Tongue (tissue), 1 donor: ENCODE measurements at regions not wholly inside any gene's neighbourhood (a gene's known extent, or its start where the extent isn't known, plus 50 kb on each side); places are given as distances from the start of the nearest gene placed in this dataset.
A peak's percentile ranks its signal among the peaks of the same experiment; 100 is the strongest.
"Not testable (repeated sequence)": the region's sequence is repeated elsewhere in the genome, so short reads cannot be mapped to it uniquely, and the experiment has no call there.

Experiments used
- DNase-seq: peaks from one replicate; pipeline ENCODE4 v3.0.0-alpha.2; 2015

GRCh38 chr2:183459466-183459865 is 335.2 kb downstream of the NUP35 start:
- DNase-seq = no peak

GRCh38 chr2:183463821-183464220 is 339.6 kb downstream of the NUP35 start:
- DNase-seq = no peak

GRCh38 chr2:183465048-183465447 is 340.8 kb downstream of the NUP35 start:
- no peak for DNase-seq

DNA sequence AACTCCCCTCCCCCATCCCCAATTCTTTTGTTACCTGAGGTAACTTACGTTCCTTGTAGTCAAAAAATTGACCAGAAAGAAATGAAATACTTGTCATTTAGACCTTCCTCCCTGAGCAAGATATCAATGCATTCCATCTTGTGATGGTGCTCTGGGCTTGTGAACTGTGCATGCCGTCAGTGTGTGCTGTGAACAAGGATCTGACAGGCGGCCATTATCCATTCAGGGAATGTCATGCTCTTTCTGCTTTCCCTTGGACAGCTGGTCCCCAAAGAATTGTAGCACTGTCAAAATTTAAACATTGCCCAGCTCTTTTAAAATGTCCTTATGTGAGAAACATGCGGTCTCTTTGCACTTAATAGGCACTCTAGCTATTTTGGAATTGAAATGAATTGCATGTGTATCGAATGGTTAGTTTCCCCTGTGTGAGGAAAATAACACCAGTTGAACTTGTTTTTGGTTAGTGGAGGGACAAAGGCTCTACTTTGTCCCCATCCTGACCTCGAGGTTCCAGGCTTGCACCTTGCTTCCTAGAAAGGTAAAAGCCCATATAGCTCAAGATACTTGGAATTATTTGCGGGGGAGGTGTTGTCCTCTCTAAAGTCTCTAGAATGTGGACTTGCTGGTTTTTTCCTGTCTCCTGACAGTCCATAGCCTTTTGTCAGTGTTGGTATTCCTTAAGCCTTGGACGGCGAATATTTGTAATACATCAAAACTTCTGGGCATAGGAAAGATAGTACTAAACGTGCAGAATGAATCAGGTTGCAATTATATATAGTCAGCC is 350.9 kb downstream of the NUP35 start:
- DNase-seq = peak; percentile 15

- DNase-seq = no peak
These were observed 352.2 kb downstream of the NUP35 start for GRCh38 chr2:183476490-183476889.

- no peak for DNase-seq
These were observed 353.1 kb downstream of the NUP35 start for GRCh38 chr2:183477296-183477695.

DNA sequence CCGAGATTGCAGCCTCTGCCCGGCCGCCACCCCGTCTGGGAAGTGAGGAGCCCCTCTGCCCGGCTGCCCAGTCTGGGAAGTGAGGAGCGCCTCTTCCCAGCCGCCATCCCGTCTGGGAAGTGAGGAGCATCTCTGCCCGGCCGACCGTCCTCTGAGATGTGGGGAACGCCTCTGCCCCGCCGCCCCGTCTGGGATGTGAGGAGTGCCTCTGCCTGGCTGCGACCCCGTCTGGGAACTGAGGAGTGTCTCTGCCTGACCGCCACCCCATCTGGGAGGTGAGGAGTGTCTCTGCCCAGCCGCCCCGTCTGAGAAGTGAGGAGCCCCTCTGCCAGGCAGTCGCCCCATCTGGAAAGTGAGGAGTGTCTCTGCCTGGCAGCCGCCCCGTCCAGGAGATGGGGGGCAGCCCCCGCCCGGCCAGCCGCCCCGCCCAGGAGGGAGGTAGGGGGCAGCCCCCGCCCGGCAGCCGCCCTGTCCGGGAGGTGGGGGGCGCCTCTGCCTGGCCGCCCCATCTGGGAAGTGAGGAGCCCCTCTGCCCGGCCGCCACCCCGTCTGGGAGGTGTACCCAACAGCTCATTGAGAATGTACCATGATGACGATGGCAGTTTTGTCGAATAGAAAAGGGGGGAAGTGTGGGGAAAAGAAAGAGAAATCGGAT is 354.8 kb downstream of the NUP35 start:
- not testable (repeated sequence) for DNase-seq

DNA sequence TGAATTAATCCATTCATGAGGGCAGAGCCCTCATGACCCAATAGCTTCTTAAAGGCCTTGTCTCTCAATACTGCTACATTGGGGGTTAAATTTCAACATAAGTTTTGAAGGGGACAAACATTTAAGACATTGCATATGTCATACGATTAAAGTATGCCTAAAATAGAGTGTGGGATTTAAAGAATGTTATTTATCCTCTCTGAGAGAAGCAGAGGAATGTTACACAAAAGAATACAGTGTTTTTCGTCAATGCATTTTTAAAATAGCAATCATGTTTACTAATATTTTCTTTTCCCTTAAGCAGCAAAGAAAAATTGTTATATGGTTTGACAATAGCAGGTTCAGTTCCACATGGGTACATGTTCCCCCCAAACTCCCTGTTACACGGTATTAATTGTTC is 363.1 kb downstream of the NUP35 start:
- DNase-seq = no peak

DNA sequence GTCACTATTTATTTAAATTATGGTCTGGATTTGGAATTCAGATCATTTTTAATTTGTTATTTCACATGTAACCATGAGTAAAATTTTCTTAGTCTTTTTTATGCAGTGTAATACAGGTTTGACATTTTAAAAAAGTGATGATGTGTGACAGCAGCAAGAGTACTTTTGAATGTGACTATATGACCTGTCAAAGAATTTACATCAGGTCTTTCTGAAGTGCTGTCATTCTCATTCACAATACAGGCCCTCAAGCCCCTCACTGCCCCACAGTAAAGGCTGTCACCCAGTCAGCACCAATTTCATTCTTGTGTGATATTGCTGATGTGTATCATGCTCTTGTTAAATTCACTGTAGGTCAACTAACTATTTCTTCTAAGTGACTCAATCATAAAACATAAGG is 364.2 kb downstream of the NUP35 start:
- DNase-seq = no peak

GRCh38 chr2:183490489-183490888 is 366.2 kb downstream of the NUP35 start:
- DNase-seq = no peak

GRCh38 chr2:183490914-183491313 is 366.7 kb downstream of the NUP35 start:
- peak; percentile 83 for DNase-seq

- no peak for DNase-seq
These were observed 368.8 kb downstream of the NUP35 start for GRCh38 chr2:183493040-183493439.

- no peak for DNase-seq
These were observed 370.8 kb downstream of the NUP35 start for GRCh38 chr2:183495079-183495478.

GRCh38 chr2:183495589-183496267 is 371.5 kb downstream of the NUP35 start:
- DNase-seq = no peak

DNA sequence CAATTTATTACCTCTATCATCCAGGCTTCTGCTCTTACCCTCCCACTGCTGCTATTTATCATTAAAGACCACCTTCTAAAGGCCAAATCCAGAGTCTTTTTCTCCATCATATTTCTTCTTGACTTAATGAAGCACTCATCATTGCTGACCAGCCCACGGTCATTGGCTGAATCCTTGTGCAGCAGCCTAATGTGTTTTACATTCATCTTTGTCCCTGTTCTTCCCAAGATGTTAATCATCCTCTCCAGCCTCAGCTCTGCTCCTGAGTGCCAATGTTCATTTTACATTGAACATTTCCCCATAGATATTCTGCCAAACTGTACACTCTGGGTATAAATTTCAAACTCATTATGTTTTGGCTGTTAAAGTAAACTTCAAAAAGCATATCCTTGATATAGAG is 373.6 kb downstream of the NUP35 start:
- DNase-seq = no peak

- DNase-seq = no peak
These were observed 381.7 kb downstream of the NUP35 start for GRCh38 chr2:183505911-183506310.

DNA sequence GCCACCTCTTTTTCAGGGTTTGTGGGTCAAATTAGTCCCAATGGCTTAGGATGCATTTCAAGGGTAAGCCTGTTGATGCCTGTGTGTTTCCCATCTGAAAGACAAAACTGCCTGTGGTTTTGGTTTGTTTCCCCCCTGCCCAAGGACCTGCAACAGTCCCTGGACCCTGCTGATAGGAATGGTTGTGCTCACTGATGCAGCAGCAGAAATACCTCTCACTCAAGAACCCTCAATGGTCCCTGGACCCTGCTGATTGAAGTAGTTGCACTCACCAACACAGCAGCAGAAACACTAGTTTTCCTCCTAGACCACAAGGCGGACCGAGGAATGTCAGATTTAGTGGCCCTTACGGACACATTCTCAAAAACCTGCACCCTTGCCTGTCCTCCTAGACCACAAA is 386.9 kb downstream of the NUP35 start:
- DNase-seq = no peak

DNA sequence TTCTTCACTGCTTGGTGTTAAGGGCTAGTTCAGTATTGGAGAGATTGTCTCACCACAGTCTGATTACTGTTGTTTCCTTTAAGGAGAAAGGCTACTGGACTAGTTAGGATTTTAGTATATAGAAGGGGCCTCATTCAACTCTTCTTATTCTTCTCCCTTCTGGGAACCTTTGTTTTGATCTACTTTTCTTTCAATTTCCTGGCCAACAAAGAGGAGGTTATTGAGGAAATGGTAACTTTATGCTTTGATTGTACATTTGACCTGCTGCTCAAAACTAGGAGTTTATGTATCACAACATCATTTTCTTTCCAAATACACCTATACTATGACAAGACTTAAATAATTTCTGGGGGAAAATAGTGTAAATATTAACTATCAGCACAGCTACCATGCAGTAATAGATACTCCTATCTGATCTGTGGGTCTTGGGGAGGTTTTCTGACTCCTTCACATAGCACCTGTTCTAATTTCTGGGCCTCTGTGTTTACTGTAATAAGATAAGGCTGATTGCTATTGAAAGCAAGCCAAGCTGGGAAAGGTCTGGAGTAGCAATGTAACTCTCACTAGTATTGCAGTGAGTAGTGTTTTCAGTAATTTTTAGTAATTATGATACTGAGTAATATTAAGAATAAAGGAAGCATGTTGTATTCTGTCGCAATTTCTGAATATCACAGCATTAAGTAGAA is 395.3 kb downstream of the NUP35 start:
- peak; percentile 12 for DNase-seq

- DNase-seq = no peak
These were observed 397.7 kb downstream of the NUP35 start for GRCh38 chr2:183521911-183522310.

DNA sequence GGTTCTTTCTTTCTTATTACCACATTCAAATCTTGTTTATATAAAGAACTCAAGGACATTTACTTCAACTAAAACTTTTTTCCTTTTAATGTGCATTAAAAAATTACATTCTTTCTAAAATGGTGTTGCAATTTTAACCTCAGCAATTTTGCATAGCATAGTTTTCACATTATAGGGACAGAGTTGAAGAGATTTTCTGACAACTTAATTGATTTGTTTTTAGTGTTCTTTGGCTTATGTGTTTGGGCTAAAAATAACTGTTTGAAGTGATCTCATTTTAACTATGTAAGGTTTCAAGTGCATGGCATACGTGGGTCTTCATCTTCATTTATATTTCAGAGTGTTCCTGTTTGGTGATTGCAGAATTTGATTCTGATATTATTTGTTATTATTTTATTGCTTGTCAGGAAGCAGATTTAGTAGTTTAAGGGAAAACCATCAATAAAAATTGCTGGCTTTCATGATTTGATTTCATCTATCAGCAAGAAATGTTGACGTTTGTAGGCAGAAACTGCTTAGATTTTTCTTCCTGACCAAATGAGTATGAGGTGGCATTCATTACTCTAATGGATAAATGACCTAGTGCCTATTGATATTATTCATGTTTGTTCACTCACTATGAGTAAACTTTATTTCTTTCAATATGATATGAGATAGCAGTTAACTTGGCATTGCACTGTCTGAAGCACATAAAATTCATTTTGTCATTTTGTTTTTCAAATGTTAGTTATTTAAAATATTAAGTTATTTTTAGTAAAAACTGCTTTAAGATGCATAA is 398.4 kb downstream of the NUP35 start:
- peak; percentile 3 for DNase-seq

DNA sequence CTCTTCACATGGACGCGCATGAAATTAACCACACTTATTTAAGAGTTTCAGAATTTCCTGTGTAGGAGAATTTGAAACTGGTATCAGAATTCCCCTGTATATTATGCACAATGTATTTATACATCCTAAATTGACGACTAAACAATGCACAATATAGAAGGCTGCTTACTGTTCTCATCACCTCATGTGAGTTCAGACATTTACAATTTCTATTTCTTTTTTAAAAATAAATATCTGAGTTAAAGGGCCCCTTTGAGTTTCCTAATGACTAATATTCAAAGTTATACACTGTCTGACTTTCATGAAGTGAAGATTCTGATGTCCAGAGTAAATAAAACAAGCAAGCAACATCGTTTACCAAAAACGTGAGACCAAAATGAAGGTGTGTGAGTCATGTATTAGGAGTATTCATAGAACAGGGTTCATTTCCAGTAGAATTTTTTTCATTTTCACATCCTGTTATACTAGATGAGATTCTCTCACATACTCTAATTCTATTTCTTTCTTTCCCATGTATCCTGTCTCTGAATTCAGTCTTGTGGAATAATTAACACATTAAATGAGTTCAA is 406.2 kb downstream of the NUP35 start:
- no peak for DNase-seq

- no peak for DNase-seq
These were observed 408.3 kb downstream of the NUP35 start for GRCh38 chr2:183532514-183532913.
